ENCODE measurements at regions not wholly inside any gene's neighbourhood (a gene's known extent, or its start where the extent isn't known, plus 50 kb on each side); places are given as distances from the start of the nearest gene placed in this dataset.

GRCh38 chr7:126378642-126379041, 874.1 kb downstream of the GRM8 start:
- DNase-seq = no peak

- DNase-seq = no peak
Measured at GRCh38 chr7:126370038-126370668, 882.6 kb downstream of the GRM8 start.

- DNase-seq = no peak
Measured at GRCh38 chr7:126362746-126363145, 890.0 kb downstream of the GRM8 start.

GRCh38 chr7:126361183-126361582, 891.6 kb downstream of the GRM8 start:
- no peak for DNase-seq

GRCh38 chr7:126339813-126340212, 912.9 kb downstream of the GRM8 start:
- no peak for DNase-seq

- no peak for DNase-seq
Measured at GRCh38 chr7:126305671-126306070, 947.1 kb downstream of the GRM8 start.

GRCh38 chr7:126303926-126304325, 948.8 kb downstream of the GRM8 start:
- DNase-seq = no peak

- DNase-seq = no peak
Measured at GRCh38 chr7:126302639-126303038, 950.1 kb downstream of the GRM8 start.

- no peak for DNase-seq
Measured at GRCh38 chr7:126286317-126286716, 966.4 kb downstream of the GRM8 start.

GRCh38 chr7:126236261-126236660, 1016.5 kb downstream of the GRM8 start:
- DNase-seq = no peak

GRCh38 chr7:126228356-126229061, 1024.2 kb downstream of the GRM8 start:
- DNase-seq = no peak

GRCh38 chr7:126227643-126228042, 1025.1 kb downstream of the GRM8 start:
- no peak for DNase-seq

GRCh38 chr7:126227055-126227454, 1025.7 kb downstream of the GRM8 start:
- DNase-seq = no peak

GRCh38 chr7:126223729-126224128, 1029.0 kb downstream of the GRM8 start:
- no peak for DNase-seq

- DNase-seq = no peak
Measured at GRCh38 chr7:126222782-126223181, 1030.0 kb downstream of the GRM8 start.

GRCh38 chr7:126215785-126216184, 1037.0 kb downstream of the GRM8 start:
- DNase-seq = no peak

GRCh38 chr7:126213876-126214275, 1038.9 kb downstream of the GRM8 start:
- no peak for DNase-seq

GRCh38 chr7:126211875-126212274, 1040.9 kb downstream of the GRM8 start:
- DNase-seq = no peak

- no peak for DNase-seq
Measured at GRCh38 chr7:126210707-126211106, 1042.0 kb downstream of the GRM8 start.

GRCh38 chr7:126203185-126203584, 1049.6 kb downstream of the GRM8 start:
- DNase-seq = no peak

- no peak for DNase-seq
Measured at GRCh38 chr7:126202177-126202576, 1050.6 kb downstream of the GRM8 start.

- no peak for DNase-seq
Measured at GRCh38 chr7:126185959-126186580, 1066.7 kb downstream of the GRM8 start.

- DNase-seq = no peak
Measured at GRCh38 chr7:126179916-126180315, 1072.8 kb downstream of the GRM8 start.

- DNase-seq = no peak
Measured at GRCh38 chr7:126178865-126179264, 1073.9 kb downstream of the GRM8 start.

Data from DMS 273 treated with DMSO at 0.1 percent for 48 hours (cell line).